HFF-Myc (cell line): ENCODE measurements at regions not wholly inside any gene's neighbourhood (a gene's known extent, or its start where the extent isn't known, plus 50 kb on each side); places are given as distances from the start of the nearest gene placed in this dataset.

Experiments
- DNase-seq: peaks from one replicate; pipeline ENCODE4 v3.0.0-alpha.2; 2011; ENCODE audit warnings: low read depth; ENCODE audit errors: extremely low read depth
- H3K4me3 ChIP-seq: replicated peaks from 2 replicates; pipeline ENCODE4 v1.5.1; 2011; ENCODE audit warnings: low read depth, mild to moderate bottlenecking, control low read depth, low read length
- CTCF ChIP-seq: IDR thresholded peaks from 2 replicates; pipeline ENCODE4 v1.5.1; 2012; ENCODE audit warnings: mild to moderate bottlenecking, low read depth, low read length, control low read depth; ENCODE audit errors: missing control alignments

GRCh38 chr14:97101561-97101960 lies 304.4 kb downstream of the VRK1 start:
- H3K4me3 ChIP-seq = no peak overlapping the region
- no peak for DNase-seq
- no peak for TF ChIP-seq CTCF

- no peak for DNase-seq
- H3K4me3 ChIP-seq = no peak overlapping the region
- TF ChIP-seq CTCF = no peak
These were observed 306.8 kb downstream of the VRK1 start for GRCh38 chr14:97104029-97104428.

DNA sequence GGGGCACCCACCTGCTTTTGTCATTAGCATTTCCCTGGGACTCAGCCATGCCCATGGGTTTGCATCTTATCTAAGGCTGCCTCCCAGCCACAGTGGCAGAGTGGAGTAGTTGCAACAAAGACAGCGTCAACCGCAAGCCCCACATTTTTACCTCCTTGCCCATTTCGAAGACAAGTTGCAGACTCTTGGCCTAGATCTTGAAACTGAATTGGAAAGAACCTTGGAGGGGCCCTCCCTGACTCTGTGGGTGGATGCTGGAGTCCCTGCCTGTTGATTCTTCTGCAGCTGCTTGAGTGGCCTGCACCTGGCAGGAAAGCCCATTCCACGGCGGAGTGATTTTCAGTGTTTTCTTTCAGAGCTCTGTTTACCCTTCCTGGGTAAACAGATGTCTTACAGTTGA lies 309.0 kb downstream of the VRK1 start:
- H3K4me3 ChIP-seq = no peak overlapping the region
- TF ChIP-seq CTCF = no peak
- DNase-seq = no peak

DNA sequence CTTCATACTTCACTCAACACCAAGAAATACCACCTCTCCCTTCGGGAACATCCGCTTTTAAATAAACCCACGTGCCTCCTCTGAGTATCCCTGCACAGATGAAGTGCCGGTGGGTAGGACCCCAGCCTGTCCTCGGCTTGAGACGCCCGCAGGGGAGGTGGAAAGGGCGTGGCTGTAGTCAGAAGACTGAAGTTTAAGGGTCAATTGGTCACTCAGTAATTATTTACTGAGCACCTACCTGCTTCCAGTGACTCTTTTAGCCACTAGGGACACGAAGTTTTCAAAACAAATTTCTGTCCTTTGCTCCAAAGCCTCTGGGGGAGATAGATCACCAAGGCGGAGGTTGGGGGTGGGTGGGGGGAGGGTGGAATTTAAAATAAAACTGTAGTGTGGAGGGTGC lies 309.4 kb downstream of the VRK1 start:
- TF ChIP-seq CTCF = no peak
- DNase-seq = no peak
- H3K4me3 ChIP-seq = no peak overlapping the region

DNA sequence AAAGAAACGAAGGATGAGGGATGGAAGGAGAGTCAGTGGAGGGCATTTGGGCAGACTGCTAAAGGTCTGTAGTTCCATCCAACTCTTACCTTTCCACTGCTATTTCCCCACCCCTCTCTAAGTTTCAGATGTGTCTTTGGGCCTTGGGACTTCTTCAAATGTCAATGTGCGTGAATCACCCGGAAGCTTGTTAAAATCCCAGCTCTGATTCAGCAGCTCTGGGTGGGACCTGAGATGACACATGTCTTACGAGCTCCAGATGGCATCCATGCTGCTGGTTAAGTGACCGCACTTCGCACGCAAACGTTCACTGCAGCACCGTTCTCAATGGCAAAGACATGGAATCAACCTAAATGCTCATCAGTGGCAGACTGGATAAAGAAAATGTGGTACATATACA lies 309.9 kb downstream of the VRK1 start:
- no peak for TF ChIP-seq CTCF

GRCh38 chr14:97107760-97108159 lies 310.6 kb downstream of the VRK1 start:
- DNase-seq = no peak
- H3K4me3 ChIP-seq = no peak overlapping the region
- TF ChIP-seq CTCF = no peak

More for the DNA sequence above, 309.9 kb downstream of the VRK1 start:
- H3K4me3 ChIP-seq = no peak overlapping the region
- DNase-seq = no peak

DNA sequence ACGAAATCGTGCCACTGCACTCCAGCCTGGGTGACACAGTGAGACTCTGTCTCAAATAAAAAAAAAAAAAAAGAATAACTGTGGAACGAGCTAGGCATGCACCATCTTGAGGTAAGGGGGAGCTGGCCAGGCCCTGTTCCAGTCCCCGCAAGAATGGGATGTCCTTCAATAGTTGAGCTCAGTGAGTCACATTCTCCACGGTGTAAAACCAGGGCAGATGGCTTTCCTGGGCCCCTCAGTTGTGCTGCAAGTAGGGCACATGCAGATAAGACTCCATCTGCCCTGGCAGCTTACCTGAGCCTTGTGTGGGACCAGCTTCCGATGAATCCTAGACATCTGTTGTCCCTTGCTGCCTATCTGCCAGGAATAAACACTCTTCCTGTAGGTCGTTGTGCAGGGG lies 312.1 kb downstream of the VRK1 start:
- DNase-seq = no peak
- no peak overlapping the region for H3K4me3 ChIP-seq
- TF ChIP-seq CTCF = no peak
